ENCODE measurements at regions not wholly inside any gene's neighbourhood (a gene's known extent, or its start where the extent isn't known, plus 50 kb on each side); places are given as distances from the start of the nearest gene placed in this dataset.

DNA sequence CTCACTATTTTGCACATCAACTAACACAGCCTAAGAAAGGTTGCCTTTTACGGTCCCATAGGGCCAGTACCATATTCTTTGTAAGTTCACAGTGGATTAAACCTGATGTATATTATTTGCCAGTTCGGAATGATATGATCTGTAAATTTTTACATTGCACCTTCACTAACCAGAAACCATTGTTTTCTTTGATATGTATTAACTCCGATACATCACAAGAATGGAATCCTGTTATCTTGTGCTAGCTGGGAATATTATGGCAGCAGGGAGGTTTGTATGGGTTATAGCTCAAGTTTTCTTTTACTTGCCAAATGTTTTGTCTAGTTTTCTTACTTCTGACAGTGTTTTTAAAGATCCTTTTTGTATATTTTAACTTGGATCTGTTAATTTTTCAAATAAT, 51.4 kb upstream of the S1PR1 start:
- peaks cover 0 to 1% (median 0%) of the 10 kb centered on the region in 5 donors for H3K4me1 ChIP-seq (ENCODE audit: control insufficient read depth in 5 of 5, insufficient read depth in 5 of 5, low read length in 5 of 5)
- no peak overlapping the region for H3K27ac ChIP-seq (ENCODE audit: low read depth in 1 of 2, low read length in 1 of 2)
- WGBS, 2 donors, result 91 to 92% methylated on average over 3 of the region's 3 CpGs
- ATAC-seq (ENCODE audit: insufficient read depth, low FRiP score) (no peak), DNase-seq (no peak)
- TF ChIP-seq, protein P1, sequence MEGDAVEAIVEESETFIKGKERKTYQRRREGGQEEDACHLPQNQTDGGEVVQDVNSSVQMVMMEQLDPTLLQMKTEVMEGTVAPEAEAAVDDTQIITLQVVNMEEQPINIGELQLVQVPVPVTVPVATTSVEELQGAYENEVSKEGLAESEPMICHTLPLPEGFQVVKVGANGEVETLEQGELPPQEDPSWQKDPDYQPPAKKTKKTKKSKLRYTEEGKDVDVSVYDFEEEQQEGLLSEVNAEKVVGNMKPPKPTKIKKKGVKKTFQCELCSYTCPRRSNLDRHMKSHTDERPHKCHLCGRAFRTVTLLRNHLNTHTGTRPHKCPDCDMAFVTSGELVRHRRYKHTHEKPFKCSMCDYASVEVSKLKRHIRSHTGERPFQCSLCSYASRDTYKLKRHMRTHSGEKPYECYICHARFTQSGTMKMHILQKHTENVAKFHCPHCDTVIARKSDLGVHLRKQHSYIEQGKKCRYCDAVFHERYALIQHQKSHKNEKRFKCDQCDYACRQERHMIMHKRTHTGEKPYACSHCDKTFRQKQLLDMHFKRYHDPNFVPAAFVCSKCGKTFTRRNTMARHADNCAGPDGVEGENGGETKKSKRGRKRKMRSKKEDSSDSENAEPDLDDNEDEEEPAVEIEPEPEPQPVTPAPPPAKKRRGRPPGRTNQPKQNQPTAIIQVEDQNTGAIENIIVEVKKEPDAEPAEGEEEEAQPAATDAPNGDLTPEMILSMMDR (IDR thresholded peaks at IDR 0.05; ENCODE audit: control extremely low read depth, extremely low read depth), result no peak
- no peak overlapping the region for H3K4me3 ChIP-seq
- no peaks in the 10 kb centered on the region for H3K36me3 ChIP-seq (ENCODE audit: control insufficient read depth in 4 of 4, insufficient read depth in 4 of 4, low read length in 4 of 4)
- no peaks in the 10 kb centered on the region for H3K27me3 ChIP-seq (ENCODE audit: control insufficient read depth in 3 of 3, insufficient read depth in 3 of 3, low read length in 2 of 3)
- H3K9me3 ChIP-seq (ENCODE audit: control insufficient read depth in 4 of 4, insufficient read depth in 3 of 4, low read length in 3 of 4), result peaks cover 0 to 2% (median 0%) of the 10 kb centered on the region in 4 donors
- no peak overlapping the region for H3K9ac ChIP-seq (ENCODE audit: insufficient read depth in 1 of 2, low read length in 2 of 2)

DNA sequence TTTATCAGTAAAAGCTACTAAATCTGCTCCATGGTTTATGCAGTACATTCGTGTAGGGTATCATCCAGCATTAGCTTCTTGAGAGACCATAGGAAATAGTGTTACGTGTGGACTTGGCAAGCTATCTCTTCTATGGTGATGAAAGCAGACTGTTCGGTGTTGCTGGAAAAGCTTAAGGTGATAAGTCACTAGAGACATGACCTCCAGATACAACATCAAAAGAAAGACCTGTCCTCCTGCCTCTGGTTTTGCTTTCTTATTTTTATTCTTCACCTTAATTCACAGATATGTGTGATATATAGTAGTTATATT, 53.5 kb upstream of the S1PR1 start:
- Histone ChIP-seq H3K4me1 (ENCODE audit: control insufficient read depth in 5 of 5, insufficient read depth in 5 of 5, low read length in 5 of 5) (peaks cover 0 to 1% (median 0%) of the 10 kb centered on the region in 5 donors), H3K4me3 (no peak overlapping the region), H3K9me3 (ENCODE audit: control insufficient read depth in 4 of 4, insufficient read depth in 3 of 4, low read length in 3 of 4) (no peaks in the 10 kb centered on the region), H3K27me3 (ENCODE audit: control insufficient read depth in 3 of 3, insufficient read depth in 3 of 3, low read length in 2 of 3) (no peaks in the 10 kb centered on the region), H3K27ac (ENCODE audit: low read depth in 1 of 2, low read length in 1 of 2) (no peak overlapping the region), H3K9ac (ENCODE audit: insufficient read depth in 1 of 2, low read length in 2 of 2) (no peak overlapping the region), H3K36me3 (ENCODE audit: control insufficient read depth in 4 of 4, insufficient read depth in 4 of 4, low read length in 4 of 4) (no peaks in the 10 kb centered on the region)
- ATAC-seq (ENCODE audit: insufficient read depth, low FRiP score), result no peak
- TF ChIP-seq, protein P1 (IDR thresholded peaks at IDR 0.05; ENCODE audit: control extremely low read depth, extremely low read depth), result no peak
- peak in 2 of 3 donors; percentile 45 to 63 for DNase-seq
- WGBS, 2 donors, result 48 to 60% methylated on average over 3 of the region's 3 CpGs

DNA sequence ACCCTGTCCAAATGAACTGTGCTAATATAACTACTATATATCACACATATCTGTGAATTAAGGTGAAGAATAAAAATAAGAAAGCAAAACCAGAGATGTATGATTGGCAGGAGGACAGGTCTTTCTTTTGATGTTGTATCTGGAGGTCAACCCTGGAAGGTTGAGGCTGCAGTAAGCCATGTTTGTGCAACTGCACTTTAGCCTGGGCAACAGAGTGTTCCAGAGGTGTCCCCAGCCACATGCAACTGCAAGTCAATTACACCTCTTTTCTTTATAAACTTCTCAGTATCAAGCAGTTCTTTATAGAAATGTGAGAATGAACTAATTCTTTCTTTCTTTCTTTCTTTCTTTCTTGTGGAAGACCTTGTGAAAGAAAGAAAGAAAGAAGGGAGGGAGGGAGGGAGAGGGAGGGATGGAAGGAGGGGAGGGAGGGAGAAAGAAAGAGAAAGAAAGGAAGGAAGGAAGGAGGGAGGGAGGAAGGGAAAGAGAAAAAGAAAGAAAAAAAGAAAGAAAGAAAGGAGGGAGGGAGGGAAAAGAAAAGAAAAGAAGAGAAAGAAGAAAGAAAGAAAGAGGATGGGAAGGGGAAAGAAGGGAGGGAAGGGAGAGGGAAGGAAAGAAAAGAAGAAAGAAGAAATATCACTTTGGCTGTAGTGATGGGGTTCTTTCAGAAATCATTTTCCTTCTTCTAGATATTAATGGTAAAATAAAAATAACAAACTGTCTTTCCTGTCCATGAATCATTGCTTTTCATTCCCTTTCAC, 54.0 kb upstream of the S1PR1 start:
- TF ChIP-seq, protein P1 (IDR thresholded peaks at IDR 0.05; ENCODE audit: control extremely low read depth, extremely low read depth), result no peak
- Histone ChIP-seq H3K27me3 (ENCODE audit: control insufficient read depth in 3 of 3, insufficient read depth in 3 of 3, low read length in 2 of 3) (no peaks in the 10 kb centered on the region), H3K9me3 (ENCODE audit: control insufficient read depth in 4 of 4, insufficient read depth in 3 of 4, low read length in 3 of 4) (no peaks in the 10 kb centered on the region), H3K36me3 (ENCODE audit: control insufficient read depth in 4 of 4, insufficient read depth in 4 of 4, low read length in 4 of 4) (no peaks in the 10 kb centered on the region), H3K27ac (ENCODE audit: low read depth in 1 of 2, low read length in 1 of 2) (peak overlapping the region; percentile 35 to 43), H3K4me3 (no peak overlapping the region), H3K4me1 (ENCODE audit: control insufficient read depth in 5 of 5, insufficient read depth in 5 of 5, low read length in 5 of 5) (peaks cover 0 to 1% (median 0%) of the 10 kb centered on the region in 5 donors), H3K9ac (ENCODE audit: insufficient read depth in 1 of 2, low read length in 2 of 2) (no peak overlapping the region)
- ATAC-seq (ENCODE audit: insufficient read depth, low FRiP score), result no peak
- no peak for DNase-seq

DNA sequence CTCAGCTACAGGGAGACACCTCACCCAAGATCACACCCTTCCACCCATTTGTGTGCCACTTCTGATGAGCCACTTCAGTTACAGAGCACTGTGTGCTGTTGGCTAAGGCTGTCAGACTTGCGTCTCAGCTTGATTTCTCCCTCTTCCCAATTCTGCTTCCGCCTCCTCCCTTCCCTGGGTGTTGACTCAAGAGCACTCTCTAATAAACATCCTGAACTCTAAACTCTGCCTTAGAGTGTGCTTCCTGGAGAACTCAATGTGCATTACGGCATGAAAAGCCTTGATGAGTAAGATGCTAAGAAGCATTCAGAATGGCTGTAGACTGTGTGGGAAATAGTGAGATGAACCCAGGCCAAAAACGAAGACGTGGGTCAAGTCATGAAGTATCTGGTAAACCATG, 54.9 kb upstream of the S1PR1 start:
- ATAC-seq (ENCODE audit: insufficient read depth, low FRiP score) (peak; percentile 73), DNase-seq (peak in 1 of 3 donors; percentile 38)
- Histone ChIP-seq H3K4me1 (ENCODE audit: control insufficient read depth in 5 of 5, insufficient read depth in 5 of 5, low read length in 5 of 5) (peaks cover 0 to 1% (median 0%) of the 10 kb centered on the region in 5 donors), H3K9me3 (ENCODE audit: control insufficient read depth in 4 of 4, insufficient read depth in 3 of 4, low read length in 3 of 4) (no peaks in the 10 kb centered on the region), H3K4me3 (no peak overlapping the region), H3K27me3 (ENCODE audit: control insufficient read depth in 3 of 3, insufficient read depth in 3 of 3, low read length in 2 of 3) (no peaks in the 10 kb centered on the region), H3K9ac (ENCODE audit: insufficient read depth in 1 of 2, low read length in 2 of 2) (no peak overlapping the region), H3K27ac (ENCODE audit: low read depth in 1 of 2, low read length in 1 of 2) (peak overlapping the region; percentile 40 to 47), H3K36me3 (ENCODE audit: control insufficient read depth in 4 of 4, insufficient read depth in 4 of 4, low read length in 4 of 4) (no peaks in the 10 kb centered on the region)
- TF ChIP-seq, protein P1 (IDR thresholded peaks at IDR 0.05; ENCODE audit: control extremely low read depth, extremely low read depth), result no peak
- WGBS, 2 donors, result 64 to 70% methylated on average over 5 of the region's 5 CpGs

Measured in lung (tissue), 11 donors.